KMS-11 (cell line): ENCODE measurements at regions not wholly inside any gene's neighbourhood (a gene's known extent, or its start where the extent isn't known, plus 50 kb on each side); places are given as distances from the start of the nearest gene placed in this dataset.

Experiments used
- H2AFZ ChIP-seq: fragments of 200-600 bp; sonication (generic); 2 replicates; pipeline ENCODE4 v1.6.1; 2016; ENCODE audit warnings: antibody characterized with exemption, mixed run types, low read depth
- H3K27ac ChIP-seq: fragments of 200-600 bp; sonication (generic); 2 replicates; pipeline ENCODE4 v1.6.1; 2016; ENCODE audit warnings: mild to moderate bottlenecking, mixed run types
- H3K27me3 ChIP-seq: fragments of 200-600 bp; sonication (generic); 2 replicates; pipeline ENCODE4 v1.6.1; 2017; ENCODE audit warnings: mild to moderate bottlenecking, low read depth, mixed run types, moderate library complexity; ENCODE audit not compliant: insufficient read depth
- H3K36me3 ChIP-seq: fragments of 200-600 bp; sonication (generic); 2 replicates; pipeline ENCODE4 v1.6.1; 2017; ENCODE audit warnings: mild to moderate bottlenecking, mixed run types; ENCODE audit not compliant: insufficient read depth
- H3K4me1 ChIP-seq: fragments of 200-600 bp; sonication (generic); 2 replicates; pipeline ENCODE4 v1.6.1; 2016; ENCODE audit warnings: mild to moderate bottlenecking, low read depth, mixed run types; ENCODE audit not compliant: poor library complexity, severe bottlenecking
- H3K4me2 ChIP-seq: fragments of 200-600 bp; sonication (generic); 2 replicates; pipeline ENCODE4 v1.7.0; 2016; ENCODE audit warnings: mild to moderate bottlenecking, mixed run types
- H3K4me3 ChIP-seq: fragments of 200-600 bp; sonication (generic); IDR thresholded peaks from 2 replicates; pipeline ENCODE4 v1.6.1; 2017; ENCODE audit warnings: low read depth, low read length, mixed read lengths; ENCODE audit not compliant: insufficient read depth
- H3K79me2 ChIP-seq: fragments of 200-600 bp; sonication (generic); 2 replicates; pipeline ENCODE4 v1.6.1; 2016; ENCODE audit warnings: low read depth, mixed run types; ENCODE audit not compliant: insufficient read depth
- H3K9ac ChIP-seq: fragments of 200-600 bp; sonication (generic); 2 replicates; pipeline ENCODE4 v1.6.1; 2016; ENCODE audit warnings: mild to moderate bottlenecking, mixed run types
- H4K20me1 ChIP-seq: fragments of 200-600 bp; sonication (generic); 2 replicates; pipeline ENCODE4 v1.6.1; 2016; ENCODE audit warnings: mild to moderate bottlenecking, mixed run types; ENCODE audit not compliant: insufficient read depth
- TF ChIP-seq, protein P1 (sequence below): fragments of 200-600 bp; sonication (generic); conservative IDR thresholded peaks from 2 replicates; pipeline ENCODE4 v1.6.1; 2017; ENCODE audit warnings: low read depth, mild to moderate bottlenecking, antibody characterized with exemption, low read length, moderate library complexity, mixed read lengths

DNA sequence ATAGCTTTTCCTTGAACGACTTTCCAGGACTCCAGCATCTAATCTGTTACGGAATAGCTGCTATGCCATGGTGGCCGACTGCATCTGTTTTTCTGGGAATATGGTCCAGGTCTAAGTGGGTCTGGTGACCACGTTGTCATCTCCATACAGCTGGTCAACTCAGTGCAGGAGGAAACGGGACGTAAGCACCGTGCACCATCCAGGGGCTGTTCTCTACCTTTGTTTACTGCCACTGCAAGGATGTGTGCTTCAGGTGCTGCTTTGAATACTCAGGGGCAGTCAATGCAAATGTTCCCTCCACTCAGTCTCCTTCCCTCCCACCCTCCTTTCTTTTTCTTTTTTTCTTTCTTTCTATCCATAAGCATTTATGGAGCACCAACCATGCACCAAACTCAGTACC lies 648.2 kb downstream of the VRK1 start:
- Histone ChIP-seq H3K27ac (no peak overlapping the region), H3K4me3 (no peak overlapping the region), H2AFZ (no peak overlapping the region), H3K4me1 (peaks cover 31% of the 10 kb centered on the region), H3K9ac (no peak overlapping the region), H3K79me2 (no peaks in the 10 kb centered on the region), H4K20me1 (no peaks in the 10 kb centered on the region), H3K4me2 (no peak overlapping the region), H3K36me3 (no peaks in the 10 kb centered on the region), H3K27me3 (no peaks in the 10 kb centered on the region)
- TF ChIP-seq, protein P1, sequence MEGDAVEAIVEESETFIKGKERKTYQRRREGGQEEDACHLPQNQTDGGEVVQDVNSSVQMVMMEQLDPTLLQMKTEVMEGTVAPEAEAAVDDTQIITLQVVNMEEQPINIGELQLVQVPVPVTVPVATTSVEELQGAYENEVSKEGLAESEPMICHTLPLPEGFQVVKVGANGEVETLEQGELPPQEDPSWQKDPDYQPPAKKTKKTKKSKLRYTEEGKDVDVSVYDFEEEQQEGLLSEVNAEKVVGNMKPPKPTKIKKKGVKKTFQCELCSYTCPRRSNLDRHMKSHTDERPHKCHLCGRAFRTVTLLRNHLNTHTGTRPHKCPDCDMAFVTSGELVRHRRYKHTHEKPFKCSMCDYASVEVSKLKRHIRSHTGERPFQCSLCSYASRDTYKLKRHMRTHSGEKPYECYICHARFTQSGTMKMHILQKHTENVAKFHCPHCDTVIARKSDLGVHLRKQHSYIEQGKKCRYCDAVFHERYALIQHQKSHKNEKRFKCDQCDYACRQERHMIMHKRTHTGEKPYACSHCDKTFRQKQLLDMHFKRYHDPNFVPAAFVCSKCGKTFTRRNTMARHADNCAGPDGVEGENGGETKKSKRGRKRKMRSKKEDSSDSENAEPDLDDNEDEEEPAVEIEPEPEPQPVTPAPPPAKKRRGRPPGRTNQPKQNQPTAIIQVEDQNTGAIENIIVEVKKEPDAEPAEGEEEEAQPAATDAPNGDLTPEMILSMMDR, result no peak

- peaks cover 29% of the 10 kb centered on the region for H3K4me1 ChIP-seq
- H4K20me1 ChIP-seq, result no peaks in the 10 kb centered on the region
- H3K4me3 ChIP-seq, result no peak overlapping the region
- no peak overlapping the region for H2AFZ ChIP-seq
- no peak overlapping the region for H3K9ac ChIP-seq
- H3K27ac ChIP-seq, result no peak overlapping the region
- no peaks in the 10 kb centered on the region for H3K36me3 ChIP-seq
- H3K79me2 ChIP-seq, result no peaks in the 10 kb centered on the region
- TF ChIP-seq, protein P1, result no peak
- no peak overlapping the region for H3K4me2 ChIP-seq
- no peaks in the 10 kb centered on the region for H3K27me3 ChIP-seq
These were observed 648.9 kb downstream of the VRK1 start for GRCh38 chr14:97446087-97446486.

- H3K9ac ChIP-seq, result no peak overlapping the region
- no peak overlapping the region for H3K4me3 ChIP-seq
- no peak overlapping the region for H3K27ac ChIP-seq
- H3K4me1 ChIP-seq, result no peaks in the 10 kb centered on the region
- no peaks in the 10 kb centered on the region for H4K20me1 ChIP-seq
- no peak overlapping the region for H2AFZ ChIP-seq
- H3K36me3 ChIP-seq, result no peaks in the 10 kb centered on the region
- H3K4me2 ChIP-seq, result no peak overlapping the region
- TF ChIP-seq, protein P1, result no peak
- H3K27me3 ChIP-seq, result no peaks in the 10 kb centered on the region
- no peaks in the 10 kb centered on the region for H3K79me2 ChIP-seq
These were observed 655.1 kb downstream of the VRK1 start for GRCh38 chr14:97452314-97452713.

- no peak overlapping the region for H3K9ac ChIP-seq
- H3K36me3 ChIP-seq, result no peaks in the 10 kb centered on the region
- no peak overlapping the region for H3K4me2 ChIP-seq
- H2AFZ ChIP-seq, result no peak overlapping the region
- H3K4me1 ChIP-seq, result no peaks in the 10 kb centered on the region
- no peaks in the 10 kb centered on the region for H3K79me2 ChIP-seq
- no peaks in the 10 kb centered on the region for H3K27me3 ChIP-seq
- TF ChIP-seq, protein P1, result no peak
- no peak overlapping the region for H3K27ac ChIP-seq
- no peaks in the 10 kb centered on the region for H4K20me1 ChIP-seq
- H3K4me3 ChIP-seq, result no peak overlapping the region
These were observed 656.8 kb downstream of the VRK1 start for GRCh38 chr14:97453991-97454390.

DNA sequence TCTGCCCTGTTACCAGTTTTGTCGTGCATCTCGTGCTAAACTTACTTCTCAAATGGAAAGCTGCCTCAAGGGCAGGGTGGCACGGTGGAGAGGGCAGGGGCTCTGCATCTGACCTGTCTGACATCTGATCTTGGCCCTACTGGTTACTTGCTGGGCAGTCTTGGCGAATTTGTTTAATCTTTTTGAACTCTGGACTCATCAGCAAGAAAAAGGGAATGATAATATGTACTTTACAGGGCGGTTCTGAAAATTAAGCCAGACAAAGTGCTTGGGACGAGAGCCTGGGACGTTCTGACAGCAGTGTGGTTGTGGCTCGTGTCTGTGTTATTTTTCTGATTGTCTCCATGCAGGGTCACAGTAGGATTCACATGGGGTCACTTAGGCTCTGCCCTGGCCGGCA lies 659.3 kb downstream of the VRK1 start:
- Histone ChIP-seq H3K4me2 (no peak overlapping the region), H3K4me1 (no peaks in the 10 kb centered on the region), H3K27me3 (no peaks in the 10 kb centered on the region), H3K79me2 (no peaks in the 10 kb centered on the region), H3K36me3 (no peaks in the 10 kb centered on the region), H3K4me3 (no peak overlapping the region), H4K20me1 (no peaks in the 10 kb centered on the region), H3K9ac (no peak overlapping the region), H3K27ac (no peak overlapping the region), H2AFZ (no peak overlapping the region)
- TF ChIP-seq, protein P1, result no peak
